Renal pelvis (tissue), 1 donor: ENCODE measurements at regions not wholly inside any gene's neighbourhood (a gene's known extent, or its start where the extent isn't known, plus 50 kb on each side); places are given as distances from the start of the nearest gene placed in this dataset.
"Not testable (repeated sequence)": the region's sequence is repeated elsewhere in the genome, so short reads cannot be mapped to it uniquely, and the experiment has no call there.

Experiments
- DNase-seq: peaks from one replicate; pipeline ENCODE4 v3.0.0-alpha.2; 2013

DNA sequence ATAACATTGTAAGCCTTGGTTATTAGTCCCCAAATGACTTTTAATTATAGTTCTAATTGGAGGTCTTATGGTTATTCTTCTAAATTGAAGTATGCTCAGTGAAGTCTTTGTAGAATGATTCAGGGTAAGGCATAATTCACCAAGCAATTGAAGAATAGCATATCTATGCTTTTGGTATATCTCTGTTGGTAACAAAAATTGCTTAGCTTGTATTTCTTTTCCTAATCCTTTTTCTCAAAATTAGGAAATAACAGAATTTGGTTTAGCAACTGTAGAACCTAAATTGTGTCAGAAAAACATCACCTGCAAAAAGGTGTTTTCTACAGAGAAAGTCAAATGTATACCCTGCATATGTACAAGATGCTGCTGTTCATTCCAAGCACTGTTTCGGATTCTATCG, 189.2 kb upstream of the EPHA4 start:
- DNase-seq = no peak

DNA sequence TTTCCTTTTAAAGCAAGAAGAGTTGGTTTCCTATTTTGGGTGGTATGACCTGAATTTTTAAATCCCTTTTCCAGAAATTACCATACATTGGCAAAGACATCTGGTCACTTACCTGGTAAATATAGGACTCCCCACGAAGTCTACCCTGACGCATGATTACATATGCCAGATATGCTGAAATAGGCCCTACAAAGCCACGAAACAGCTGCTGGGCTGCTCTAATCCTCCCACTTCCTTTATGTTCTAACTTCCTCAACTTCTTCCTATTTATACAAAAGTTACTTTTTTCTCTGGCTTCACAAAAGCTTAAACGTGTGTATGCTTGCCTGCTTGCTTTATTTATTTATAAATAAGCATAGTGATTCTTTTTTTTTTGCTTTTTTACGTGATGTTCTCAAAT, 186.0 kb upstream of the EPHA4 start:
- no peak for DNase-seq

DNA sequence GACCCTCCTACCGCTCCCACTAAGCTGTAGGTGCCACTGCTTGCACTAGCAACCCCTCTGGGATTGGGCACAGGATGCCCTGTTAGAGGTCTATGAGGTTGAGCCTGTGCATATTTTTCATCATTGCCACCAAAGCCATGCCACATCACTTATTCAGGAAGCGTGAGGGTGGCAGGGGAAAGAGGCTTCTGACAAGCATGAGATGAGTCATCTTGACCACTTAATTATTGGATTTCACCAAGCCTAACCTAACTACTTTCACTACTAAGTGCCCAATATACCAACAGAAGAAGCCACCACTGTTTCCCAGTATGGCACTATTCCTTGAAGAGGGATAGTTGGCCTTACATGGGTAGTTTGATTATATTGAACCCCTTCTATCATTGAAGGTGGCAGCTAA, 181.3 kb upstream of the EPHA4 start:
- no peak for DNase-seq

DNA sequence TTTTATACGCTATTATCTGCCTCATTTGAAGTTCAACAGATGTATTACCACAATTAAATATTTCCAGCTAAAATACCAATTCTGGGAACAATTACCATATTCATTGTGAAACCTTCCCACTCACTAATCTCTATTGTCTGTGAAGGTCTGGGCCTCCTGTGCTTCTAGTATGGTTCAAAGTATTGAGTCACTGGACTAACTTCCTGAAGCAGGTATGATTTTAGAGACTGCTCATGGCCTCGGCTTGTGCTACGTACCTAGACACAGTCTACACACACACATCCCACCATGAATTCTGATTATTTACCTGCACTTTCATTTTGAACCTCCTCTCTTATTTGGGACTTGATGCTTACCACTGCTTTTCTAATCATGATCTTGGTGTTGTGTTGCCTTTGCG, 180.7 kb upstream of the EPHA4 start:
- DNase-seq = no peak

DNA sequence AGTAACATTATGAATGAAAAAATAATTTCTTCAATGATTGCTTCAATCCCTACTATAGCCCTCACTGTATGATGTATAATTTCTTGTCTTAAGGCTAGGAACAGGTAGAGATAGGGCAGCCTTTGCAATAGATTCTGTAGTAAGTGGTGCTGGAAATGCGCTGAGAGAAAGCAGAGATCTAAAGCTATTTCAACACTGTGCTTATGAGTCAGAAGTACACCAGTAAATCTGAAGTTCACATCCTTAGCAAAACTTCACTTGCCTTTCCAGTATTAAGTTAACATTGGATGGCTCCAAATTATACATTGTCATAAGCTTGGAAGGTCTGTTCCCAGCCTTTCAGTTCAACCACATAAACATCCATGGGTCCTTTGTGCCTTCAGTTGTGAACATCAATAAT, 178.2 kb upstream of the EPHA4 start:
- no peak for DNase-seq

DNA sequence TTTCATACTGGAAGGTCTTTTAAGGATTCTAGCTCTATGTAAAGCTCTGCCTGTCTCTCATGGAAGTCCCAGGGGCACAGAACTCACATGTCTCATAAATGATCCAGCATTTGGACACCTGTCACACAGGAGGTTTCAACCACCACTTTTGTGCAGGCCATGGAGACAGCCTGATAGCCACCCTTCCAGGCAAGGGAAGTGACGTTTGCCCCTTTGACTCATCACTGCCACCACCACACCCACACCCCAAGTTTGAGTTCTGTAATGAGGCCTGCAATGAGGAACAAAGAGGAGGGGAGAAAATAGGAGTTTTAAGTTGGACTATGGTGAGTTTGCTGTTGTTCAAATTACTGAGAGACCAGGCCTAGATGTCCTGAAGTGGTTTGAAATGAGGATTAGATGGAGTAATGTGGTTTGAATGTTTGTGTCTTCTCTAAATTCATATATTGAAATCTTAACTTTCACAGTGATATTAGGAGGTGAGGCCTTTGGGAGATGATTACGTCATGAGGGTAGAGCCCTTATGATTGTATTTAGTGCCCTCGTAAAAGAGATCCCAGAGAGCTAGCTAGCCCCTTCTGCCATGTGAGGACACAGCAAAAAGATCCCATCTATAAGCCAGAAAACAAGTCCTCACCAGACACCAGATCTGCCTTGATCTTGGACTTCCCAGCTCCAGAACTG, 175.3 kb upstream of the EPHA4 start:
- no peak for DNase-seq

DNA sequence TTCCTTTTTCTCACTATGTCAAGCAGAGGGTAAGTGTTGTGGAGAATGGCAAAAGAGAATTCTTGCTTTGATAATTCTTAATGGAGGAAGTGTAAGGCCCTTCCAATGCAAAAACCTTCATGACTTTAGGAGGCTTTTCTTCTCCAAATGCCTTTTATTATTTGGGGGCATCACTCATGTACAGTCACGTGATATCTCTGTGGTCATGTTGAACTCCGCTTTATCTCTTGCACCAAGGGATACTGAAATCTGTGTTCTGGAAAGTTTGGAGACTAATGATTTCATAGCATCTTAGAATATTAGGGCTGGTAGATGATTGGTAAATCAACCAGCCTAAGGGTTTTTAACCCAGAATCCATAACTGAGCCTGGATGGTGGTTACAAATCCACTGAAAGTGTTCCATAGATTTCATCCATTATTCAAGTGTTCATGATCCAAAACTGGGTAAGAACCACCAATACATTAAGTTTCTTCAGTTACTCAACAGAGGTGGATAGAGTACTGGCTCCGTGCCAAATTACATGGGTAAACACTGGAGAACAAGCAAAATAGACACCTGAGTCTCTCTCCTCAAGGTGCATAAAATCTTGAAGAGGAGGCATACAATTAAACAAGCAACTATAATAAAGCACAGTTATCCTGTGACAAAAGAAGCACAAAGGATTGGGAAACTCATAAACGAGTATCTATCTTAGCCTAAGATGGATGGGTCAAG, 169.6 kb upstream of the EPHA4 start:
- DNase-seq = no peak

DNA sequence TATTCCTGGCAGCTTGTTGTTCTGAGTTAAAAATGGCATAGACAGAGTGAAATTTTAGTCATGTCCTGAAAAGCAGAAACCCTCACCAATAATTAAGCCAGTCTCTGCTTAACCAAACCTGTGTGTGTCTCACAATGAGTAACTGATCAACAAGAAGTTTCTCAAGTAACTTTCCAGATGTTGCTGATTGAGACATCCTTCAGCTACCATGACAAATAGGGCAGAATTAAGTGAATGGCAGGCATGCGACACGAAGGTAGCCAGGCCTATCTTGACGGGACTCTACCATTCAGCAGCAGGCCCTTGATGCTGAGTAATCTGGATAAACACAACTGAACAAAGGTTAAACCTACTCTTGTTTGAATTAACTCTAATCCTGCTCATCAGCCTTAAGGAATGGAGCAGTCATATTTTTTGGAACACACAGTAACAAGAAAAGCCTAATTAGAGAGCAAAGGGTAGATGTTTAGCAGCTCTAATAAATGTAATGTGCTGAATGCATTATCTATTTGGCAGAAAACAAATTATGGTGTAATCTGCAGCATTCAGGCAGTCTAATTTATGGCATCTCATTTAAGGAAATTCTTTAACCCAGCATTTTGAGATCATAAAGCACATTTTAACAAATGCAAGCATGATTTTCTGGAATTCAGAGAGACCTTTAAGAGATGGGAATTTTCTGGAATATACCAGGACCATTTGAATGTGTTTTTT, 159.5 kb upstream of the EPHA4 start:
- no peak for DNase-seq

DNA sequence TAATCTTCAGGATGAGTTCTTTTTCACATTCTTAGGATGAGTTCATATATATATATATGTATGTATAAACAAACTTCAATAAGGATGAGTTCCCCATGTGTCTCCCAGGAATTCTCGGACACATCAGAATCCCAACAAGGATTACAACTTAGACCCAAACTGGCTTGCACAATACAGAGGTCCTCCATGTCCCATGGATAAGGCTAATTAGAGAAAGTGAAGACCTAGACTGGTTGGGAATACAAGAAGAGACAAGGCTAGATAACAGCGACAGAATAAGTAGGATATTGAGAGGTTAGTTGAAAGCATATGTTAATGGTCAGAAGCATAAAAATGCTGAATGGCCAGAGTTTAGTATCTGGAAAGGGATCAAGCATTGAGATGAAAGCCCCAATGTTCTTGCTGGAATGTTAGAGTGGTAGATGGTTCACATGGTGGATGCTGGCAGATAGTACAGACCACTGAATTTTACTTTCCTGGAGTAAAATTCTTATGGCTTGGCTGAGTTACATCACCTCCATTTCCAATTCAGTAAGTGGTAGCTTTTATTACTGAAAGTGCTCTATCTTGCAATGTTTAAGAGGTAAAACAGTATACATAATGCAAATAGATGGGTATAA, 154.9 kb upstream of the EPHA4 start:
- no peak for DNase-seq

DNA sequence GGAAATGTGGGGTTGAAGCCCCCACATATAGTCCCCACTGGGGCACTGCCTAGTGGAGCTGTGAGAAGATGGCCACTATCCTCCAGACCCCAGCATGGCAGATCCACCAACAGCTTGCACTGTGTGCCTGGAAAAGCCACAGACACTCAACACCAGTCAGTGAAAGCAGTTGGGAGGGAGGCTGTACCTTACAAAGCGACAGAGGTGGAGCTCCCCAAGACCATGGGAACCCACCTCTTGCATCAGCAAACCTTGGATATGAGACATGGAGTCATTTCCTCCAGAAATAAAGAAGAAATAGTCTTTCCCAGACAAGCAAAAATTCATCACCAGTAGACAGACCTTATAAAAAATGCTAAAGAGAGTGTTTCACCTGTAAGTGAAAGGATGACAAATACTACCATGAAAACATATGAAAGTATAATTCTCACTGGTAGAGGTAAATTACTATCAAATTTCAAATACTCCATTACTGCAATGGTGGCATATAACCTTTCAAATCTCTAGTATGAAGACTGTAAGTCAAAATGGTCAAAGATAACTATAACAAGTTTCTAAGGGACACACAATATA, 152.6 kb upstream of the EPHA4 start:
- no peak for DNase-seq

DNA sequence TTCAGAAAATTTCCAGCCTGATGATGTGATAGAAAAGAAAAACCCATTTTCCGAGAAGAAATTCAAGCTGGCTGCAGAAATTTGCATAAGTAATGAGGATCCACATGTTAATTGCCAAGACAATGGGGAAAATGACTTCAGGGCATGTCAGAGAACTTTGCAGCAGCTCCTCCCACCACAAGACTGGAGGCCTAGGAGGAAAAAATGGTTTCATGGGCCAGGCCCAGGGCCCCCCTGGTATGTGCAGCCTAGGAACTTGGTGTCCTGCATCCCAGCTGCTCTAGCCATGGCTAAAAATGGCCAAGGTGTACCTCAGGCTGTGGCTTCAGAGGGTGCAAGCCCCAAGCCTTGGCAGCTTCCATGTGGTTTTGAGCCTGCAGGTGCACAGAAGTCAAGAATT, 152.0 kb upstream of the EPHA4 start:
- not testable (repeated sequence) for DNase-seq

DNA sequence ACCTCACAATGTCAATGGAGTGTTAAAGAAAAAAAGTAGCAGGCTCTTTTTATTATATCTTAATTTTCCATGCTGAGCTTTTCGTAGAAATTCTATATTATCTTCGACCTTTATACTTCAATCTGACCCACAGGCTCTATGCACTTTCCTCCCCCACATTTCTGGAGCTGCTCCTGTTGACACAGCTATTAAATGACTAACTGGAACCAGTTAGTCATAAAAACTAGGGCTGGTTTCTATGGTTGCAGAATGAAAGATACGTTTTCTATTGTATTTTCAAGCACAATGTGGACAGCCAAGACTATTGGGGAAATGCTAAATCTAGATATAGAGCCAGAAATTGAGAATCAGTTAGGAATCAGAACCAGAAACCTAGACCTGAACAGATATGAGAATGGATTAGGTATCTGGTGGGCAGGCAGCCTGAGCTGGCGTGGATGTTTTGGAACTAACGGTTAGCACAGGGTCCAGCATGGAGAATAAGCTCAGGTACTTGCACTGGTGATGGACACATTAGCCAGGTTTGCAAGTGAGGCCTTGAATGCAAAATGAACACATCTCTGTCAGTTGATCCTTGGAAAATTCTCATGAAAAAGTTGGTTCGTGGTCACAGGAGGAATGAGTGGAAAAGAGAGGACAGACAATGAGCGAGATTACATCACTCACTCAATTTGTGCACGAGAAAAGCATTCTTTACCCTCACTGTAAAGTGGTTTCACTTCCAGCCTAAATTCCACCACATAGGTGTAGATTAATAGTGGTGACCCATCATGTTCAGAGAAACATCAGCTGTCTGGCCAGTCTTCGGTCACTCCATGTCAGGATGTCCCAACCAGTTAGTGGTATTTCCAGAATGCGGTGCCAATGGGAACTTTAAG, 144.6 kb upstream of the EPHA4 start:
- DNase-seq = no peak

DNA sequence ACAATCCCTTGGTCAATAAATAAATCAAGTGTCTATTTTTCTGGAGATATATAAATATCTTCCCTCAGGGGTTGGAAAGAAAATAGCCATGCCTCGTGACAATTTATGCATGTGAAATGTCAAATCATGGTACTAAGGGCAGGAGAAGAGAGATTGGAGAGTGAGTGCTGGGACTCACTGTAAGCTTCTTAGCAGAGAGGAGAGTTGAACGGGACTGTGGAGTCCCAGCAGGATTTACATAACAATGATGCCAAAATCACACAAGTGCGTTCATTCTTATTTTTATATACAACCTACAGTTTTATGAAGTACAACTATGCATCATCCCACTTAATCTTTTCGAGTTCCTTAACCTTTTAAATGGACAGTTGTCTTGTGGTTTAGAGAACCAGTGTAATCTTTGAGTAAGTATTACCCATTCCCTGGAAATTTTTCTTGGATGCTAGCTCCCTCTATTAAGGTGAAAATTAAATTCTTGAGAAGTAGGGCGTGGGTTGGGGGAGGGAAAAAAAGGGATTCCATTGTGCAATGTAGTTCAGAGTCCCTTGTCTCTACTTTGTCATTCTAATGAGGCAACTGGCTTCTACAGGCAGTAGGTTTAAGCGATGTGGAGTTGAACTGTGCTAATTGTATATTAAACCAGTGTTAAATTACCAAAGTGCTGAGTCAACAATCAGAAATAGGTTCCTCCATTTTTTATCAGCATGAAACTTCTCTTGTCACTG, 143.6 kb upstream of the EPHA4 start:
- no peak for DNase-seq

DNA sequence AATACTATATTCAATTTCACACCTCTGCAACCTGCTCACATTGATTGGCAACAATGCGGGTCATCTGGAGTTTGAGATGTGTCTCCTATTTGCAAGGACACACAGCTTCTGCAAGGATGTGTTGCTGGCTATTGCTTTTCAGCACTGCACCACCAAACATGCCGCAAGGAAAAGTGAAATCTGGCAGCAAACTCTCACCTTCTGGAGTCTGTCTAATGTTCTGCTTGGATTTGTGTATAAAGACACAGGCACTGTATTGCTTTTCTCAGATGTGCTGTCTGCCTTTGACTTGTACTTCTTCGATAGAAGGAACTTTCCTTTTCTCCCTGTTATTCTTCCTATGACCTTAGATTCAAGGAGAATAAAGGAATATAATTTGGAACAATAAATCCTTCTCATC, 138.6 kb upstream of the EPHA4 start:
- DNase-seq = no peak

DNA sequence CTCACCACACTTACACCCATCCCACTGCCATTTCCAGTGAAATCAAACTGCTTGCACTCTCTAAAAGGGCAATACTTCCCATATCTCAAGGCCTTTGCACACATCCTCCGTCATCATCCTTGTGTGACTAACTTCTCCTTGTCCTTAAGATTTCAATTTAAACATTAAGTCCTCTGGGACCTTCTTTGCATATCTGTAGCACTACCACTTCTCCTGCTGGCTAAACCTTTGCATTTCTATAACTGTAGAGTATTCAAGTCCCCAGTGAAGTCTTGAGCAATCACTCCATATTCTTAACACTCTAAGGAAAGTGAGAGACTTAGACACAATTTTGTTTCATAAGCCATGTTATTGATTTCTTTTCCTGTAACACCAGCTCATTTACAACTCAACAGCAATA, 136.8 kb upstream of the EPHA4 start:
- DNase-seq = no peak

DNA sequence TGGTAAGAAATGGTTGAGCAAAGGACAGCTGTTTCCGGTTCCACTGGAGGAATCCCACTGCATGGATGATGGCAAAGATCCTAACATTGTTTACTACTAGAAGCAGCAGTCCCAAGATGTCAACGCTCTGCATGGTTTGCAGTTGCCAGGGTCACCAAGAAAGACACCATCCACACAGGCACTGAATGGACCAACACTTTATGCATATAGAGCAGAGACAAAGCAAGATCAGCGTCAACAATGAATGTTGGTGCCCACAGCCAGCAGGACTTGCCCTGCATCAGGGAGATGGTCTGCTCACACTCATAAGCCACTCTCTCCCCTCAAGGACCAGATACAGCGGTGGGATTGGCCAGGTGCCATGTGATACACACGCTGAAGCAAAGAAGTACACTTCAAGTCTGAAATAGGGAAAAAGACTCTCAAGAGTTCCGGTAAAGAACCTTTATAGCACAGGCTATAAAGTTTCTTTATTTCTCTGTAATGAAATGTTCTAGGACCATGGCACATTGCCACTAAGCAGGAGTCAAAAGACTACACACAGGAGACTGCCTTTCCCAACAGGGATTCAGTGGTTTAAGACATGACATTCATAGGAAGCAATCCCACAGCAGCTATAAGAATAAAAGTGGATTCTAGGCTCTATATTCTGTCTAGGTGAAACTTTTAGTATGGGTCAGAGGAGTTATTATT, 133.2 kb upstream of the EPHA4 start:
- DNase-seq = no peak

DNA sequence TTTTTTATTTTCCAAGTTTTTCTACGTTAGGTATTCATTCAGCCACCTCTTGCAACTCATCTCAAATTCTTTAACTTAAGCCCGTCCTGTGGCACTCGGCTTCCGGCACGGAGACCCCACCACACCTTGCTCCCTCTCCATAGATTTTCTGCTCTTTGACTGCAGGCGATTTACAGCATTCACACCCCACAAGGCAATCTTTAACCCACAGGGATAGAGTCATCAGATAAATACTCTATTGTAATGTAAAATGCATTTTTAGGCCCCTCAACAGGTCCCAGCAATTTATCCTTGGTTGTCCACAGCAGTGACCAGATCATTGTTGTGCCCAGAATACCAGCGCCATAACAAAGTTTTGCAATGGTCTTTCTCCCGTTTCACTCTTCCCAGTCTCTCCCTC, 132.3 kb upstream of the EPHA4 start:
- no peak for DNase-seq

DNA sequence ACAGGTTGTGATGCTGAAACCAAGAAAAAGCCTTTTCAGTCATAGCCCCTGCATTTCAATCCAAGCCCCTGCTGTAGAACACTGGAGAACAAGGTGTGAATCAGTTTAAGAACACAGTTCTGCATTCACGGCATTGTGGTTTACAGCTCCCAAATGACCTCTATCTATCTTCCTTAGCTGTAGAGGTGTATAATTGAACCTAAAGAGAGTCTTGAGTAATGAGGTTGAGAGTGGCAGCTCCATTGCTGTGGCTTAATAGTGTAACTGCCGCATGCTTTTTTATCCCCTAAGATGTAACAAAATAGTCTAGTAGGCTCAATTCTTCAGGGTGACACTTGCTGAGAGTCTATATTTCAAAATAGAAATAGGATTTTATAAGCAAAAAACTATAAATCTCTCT, 121.3 kb upstream of the EPHA4 start:
- DNase-seq = no peak

DNA sequence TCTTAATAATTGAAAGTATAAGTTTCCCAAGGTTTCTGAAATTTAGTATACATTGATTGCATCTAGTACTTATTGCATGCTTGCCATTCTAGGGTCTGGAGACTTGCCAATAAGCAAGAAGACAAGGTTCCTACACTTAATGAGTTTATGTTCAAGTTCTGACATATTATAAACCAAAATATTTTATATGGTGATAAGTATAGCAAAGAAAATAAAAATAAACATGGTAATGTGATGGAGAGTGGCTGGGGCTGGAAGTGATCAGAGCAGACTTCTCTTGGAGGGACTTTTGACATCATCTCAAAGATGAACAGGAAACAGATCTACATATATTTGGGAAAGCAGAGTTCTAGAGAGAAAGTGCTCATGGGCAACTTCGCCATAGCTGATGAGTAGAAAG, 119.5 kb upstream of the EPHA4 start:
- DNase-seq = no peak

DNA sequence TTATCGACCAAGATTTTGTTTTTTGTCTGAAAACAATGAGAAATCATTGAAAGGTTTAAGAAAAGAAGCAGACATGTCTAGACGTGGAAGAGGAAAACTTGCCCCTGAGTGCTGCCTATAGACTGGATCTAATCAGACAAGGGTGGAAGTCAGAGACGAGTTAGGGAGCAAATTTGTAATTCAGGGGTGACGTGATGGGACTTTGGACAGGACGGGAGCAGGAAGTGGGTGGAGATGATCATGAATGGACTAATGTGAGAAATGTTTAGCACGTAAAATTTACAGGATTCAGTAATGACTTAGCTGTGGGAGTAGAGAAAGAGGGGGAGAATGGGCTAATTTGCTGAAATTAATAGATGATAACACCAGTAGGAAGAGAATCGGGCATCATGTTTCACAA, 117.0 kb upstream of the EPHA4 start:
- DNase-seq = no peak
